ENCODE measurements at regions not wholly inside any gene's neighbourhood (a gene's known extent, or its start where the extent isn't known, plus 50 kb on each side); places are given as distances from the start of the nearest gene placed in this dataset.

DNA sequence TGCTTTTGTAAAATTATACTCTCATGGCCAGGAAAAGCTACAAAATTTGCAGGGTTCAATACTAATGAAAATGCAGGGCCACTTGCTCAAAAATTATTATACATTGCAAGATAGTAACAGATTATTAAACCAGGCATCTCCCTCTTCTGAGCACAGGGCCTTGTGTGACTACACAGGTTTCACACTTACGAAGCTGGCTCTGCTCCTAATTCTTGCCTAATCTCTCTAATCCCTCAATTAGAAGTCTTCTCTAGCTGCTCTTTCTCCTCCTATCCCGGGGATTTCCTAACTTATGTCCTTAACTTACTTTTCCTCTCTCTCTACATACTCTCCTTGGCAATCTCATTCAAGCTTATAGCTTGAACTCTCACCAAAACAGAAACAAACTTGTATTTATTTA is 168.3 kb downstream of the AREG start:
- H3K4me3 ChIP-seq (ENCODE audit: low read depth, low read length), result no peak overlapping the region
- TF ChIP-seq, protein P1, sequence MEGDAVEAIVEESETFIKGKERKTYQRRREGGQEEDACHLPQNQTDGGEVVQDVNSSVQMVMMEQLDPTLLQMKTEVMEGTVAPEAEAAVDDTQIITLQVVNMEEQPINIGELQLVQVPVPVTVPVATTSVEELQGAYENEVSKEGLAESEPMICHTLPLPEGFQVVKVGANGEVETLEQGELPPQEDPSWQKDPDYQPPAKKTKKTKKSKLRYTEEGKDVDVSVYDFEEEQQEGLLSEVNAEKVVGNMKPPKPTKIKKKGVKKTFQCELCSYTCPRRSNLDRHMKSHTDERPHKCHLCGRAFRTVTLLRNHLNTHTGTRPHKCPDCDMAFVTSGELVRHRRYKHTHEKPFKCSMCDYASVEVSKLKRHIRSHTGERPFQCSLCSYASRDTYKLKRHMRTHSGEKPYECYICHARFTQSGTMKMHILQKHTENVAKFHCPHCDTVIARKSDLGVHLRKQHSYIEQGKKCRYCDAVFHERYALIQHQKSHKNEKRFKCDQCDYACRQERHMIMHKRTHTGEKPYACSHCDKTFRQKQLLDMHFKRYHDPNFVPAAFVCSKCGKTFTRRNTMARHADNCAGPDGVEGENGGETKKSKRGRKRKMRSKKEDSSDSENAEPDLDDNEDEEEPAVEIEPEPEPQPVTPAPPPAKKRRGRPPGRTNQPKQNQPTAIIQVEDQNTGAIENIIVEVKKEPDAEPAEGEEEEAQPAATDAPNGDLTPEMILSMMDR (IDR thresholded peaks at IDR 0.05; ENCODE audit: borderline replicate concordance, insufficient read depth, low read depth, low read length), result no peak

GRCh38 chr4:74615411-74615810 is 170.5 kb downstream of the AREG start:
- H3K4me3 ChIP-seq (ENCODE audit: low read depth, low read length), result no peak overlapping the region

GRCh38 chr4:74618166-74618565 is 173.2 kb downstream of the AREG start:
- TF ChIP-seq, protein P1 (IDR thresholded peaks at IDR 0.05; ENCODE audit: borderline replicate concordance, insufficient read depth, low read depth, low read length), result no peak
- H3K4me3 ChIP-seq (ENCODE audit: low read depth, low read length), result no peak overlapping the region

More at GRCh38 chr4:74615411-74615810, 170.5 kb downstream of the AREG start:
- TF ChIP-seq, protein P1 (IDR thresholded peaks at IDR 0.05; ENCODE audit: borderline replicate concordance, insufficient read depth, low read depth, low read length), result no peak

DNA sequence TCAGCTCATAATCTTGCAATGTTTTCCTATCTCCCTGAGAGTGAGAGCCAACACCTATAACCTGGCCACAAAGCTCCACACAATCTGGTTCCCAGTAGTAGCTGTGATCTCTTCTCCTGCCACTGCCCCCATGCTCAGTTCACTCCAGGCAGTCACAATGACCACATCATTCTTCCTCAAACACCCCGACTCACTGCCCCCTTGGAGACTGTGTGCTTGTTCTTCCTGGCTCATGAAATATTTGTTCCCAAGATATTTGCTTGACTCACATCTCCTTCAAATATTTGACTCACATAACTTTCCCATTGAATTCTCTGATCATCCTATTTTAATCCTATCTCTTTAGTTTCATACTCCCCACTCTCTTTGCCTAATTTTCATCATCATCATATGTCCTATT is 173.7 kb downstream of the AREG start:
- TF ChIP-seq, protein P1 (IDR thresholded peaks at IDR 0.05; ENCODE audit: borderline replicate concordance, insufficient read depth, low read depth, low read length), result no peak
- H3K4me3 ChIP-seq (ENCODE audit: low read depth, low read length), result no peak overlapping the region

GRCh38 chr4:74619931-74620702 is 174.2 kb downstream of the BTC start:
- TF ChIP-seq, protein P1 (IDR thresholded peaks at IDR 0.05; ENCODE audit: borderline replicate concordance, insufficient read depth, low read depth, low read length), result no peak

GRCh38 chr4:74621616-74622015 is 172.7 kb downstream of the BTC start:
- TF ChIP-seq, protein P1 (IDR thresholded peaks at IDR 0.05; ENCODE audit: borderline replicate concordance, insufficient read depth, low read depth, low read length), result no peak
- no peak overlapping the region for H3K4me3 ChIP-seq (ENCODE audit: low read depth, low read length)

More at GRCh38 chr4:74619931-74620702, 174.2 kb downstream of the BTC start:
- H3K4me3 ChIP-seq (ENCODE audit: low read depth, low read length), result no peak overlapping the region

- TF ChIP-seq, protein P1 (IDR thresholded peaks at IDR 0.05; ENCODE audit: borderline replicate concordance, insufficient read depth, low read depth, low read length), result peak; percentile 44; the same call in 1 of the 2 replicates
- no peak overlapping the region for H3K4me3 ChIP-seq (ENCODE audit: low read depth, low read length)
Observed at GRCh38 chr4:74623041-74623440, 171.3 kb downstream of the BTC start.
